Body of pancreas (tissue), 4 donors: ENCODE measurements at regions not wholly inside any gene's neighbourhood (a gene's known extent, or its start where the extent isn't known, plus 50 kb on each side); places are given as distances from the start of the nearest gene placed in this dataset.
A peak's percentile ranks its signal among the peaks of the same experiment; 100 is the strongest.

Source experiments
- ATAC-seq: fragments of 150-250 bp; one replicate; pipeline ENCODE4 v1.9.1; 2016
- DNase-seq, 4 donors: peaks; one replicate each; pipeline ENCODE4 v3.0.0-alpha.2; 2019
- H3K27ac ChIP-seq, 4 donors: fragments of 200-600 bp; sonication (generic); 1 replicate in 3 of 4; 2 replicates in 1 of 4; pipeline versions ENCODE4 v1.5.1 to v1.6.1; 2016 to 2019; ENCODE audit warnings: mild to moderate bottlenecking in 1 of 4, mixed read lengths in 1 of 4, moderate library complexity in 1 of 4
- H3K27me3 ChIP-seq, 2 donors: fragments of 200-600 bp; sonication (generic); one replicate each; pipeline ENCODE4 v1.6.0; 2016; ENCODE audit warnings: mild to moderate bottlenecking in 1 of 2
- H3K36me3 ChIP-seq, 2 donors: fragments of 200-600 bp; sonication (generic); replicated peaks in 1 of 2; 2 replicates each; pipeline ENCODE4 v1.5.1; 2016; ENCODE audit warnings: low read depth in 2 of 2; ENCODE audit not compliant: insufficient read depth in 1 of 2
- H3K4me1 ChIP-seq: fragments of 200-600 bp; sonication (generic); one replicate; pipeline ENCODE4 v1.6.0; 2016
- H3K4me3 ChIP-seq, 2 donors: fragments of 200-600 bp; sonication (generic); 1 replicate in 1 of 2; 2 replicates in 1 of 2; pipeline ENCODE4 v1.5.1; 2016 to 2019
- H3K9me3 ChIP-seq, 3 donors: fragments of 200-600 bp; sonication (generic); 1 replicate in 2 of 3; 2 replicates in 1 of 3; pipeline ENCODE4 v1.5.1; 2016
- CTCF ChIP-seq, 7 experiments: fragments of 450-650 bp in 4 of 7; fragments of 200-600 bp in 3 of 7; sonication (generic) in 3 of 7; IDR thresholded peaks; one replicate each; pipeline ENCODE4 v1.5.1; 2016 to 2019; ENCODE audit warnings: antibody characterized with exemption in 7 of 7
- POLR2A ChIP-seq, 3 donors: fragments of 450-650 bp; IDR thresholded peaks; one replicate each; pipeline ENCODE4 v1.6.1; 2016; ENCODE audit warnings: antibody characterized with exemption in 3 of 3, mild to moderate bottlenecking in 2 of 3
- WGBS, 2 donors: methylation state at CpG; one replicate each; pipeline ENCODE4 v1.1.5; 2017; 5-methylcytosine and 5-hydroxymethylcytosine counted together
- intact Hi-C: fragments of 100-400 bp; cut with DNase I; formaldehyde crosslinking; loops from one replicate; pipeline ENCODE4 v1.15.1; 2023

GRCh38 chr9:89755821-89756220 lies 151.0 kb downstream of the GADD45G start:
- WGBS, 2 donors: 45 to 47% methylated on average over 9 of the region's 9 CpGs
- Histone ChIP-seq H3K27me3 (no peaks in the 10 kb centered on the region), H3K27ac (no peak overlapping the region), H3K36me3 (no peaks in the 10 kb centered on the region), H3K4me3 (no peak overlapping the region), H3K4me1 (peaks cover 16% of the 10 kb centered on the region), H3K9me3 (no peaks in the 10 kb centered on the region)
- ATAC-seq: no peak
- no peak for TF ChIP-seq POLR2A (IDR thresholded peaks at IDR 0.05)
- TF ChIP-seq CTCF (IDR thresholded peaks at IDR 0.05): no peak
- intact Hi-C loops: loop anchor here (10.0 kb wide), 1 partner anchor 61 kb away; no protein-coding TSS in a partner anchor
- peak; percentile 50 to 81 (median 64) for DNase-seq

GRCh38 chr9:89756891-89757537 lies 152.2 kb downstream of the GADD45G start:
- Histone ChIP-seq H3K27ac (peak overlapping the region in 1 of 4 donors; percentile 13), H3K4me3 (no peak overlapping the region), H3K27me3 (no peaks in the 10 kb centered on the region), H3K4me1 (peaks cover 16% of the 10 kb centered on the region), H3K36me3 (no peaks in the 10 kb centered on the region), H3K9me3 (no peaks in the 10 kb centered on the region)
- intact Hi-C loops: loop anchor here (10.0 kb wide), 1 partner anchor 62 kb away; no protein-coding TSS in a partner anchor
- no peak for TF ChIP-seq CTCF (IDR thresholded peaks at IDR 0.05)
- TF ChIP-seq POLR2A (IDR thresholded peaks at IDR 0.05): no peak
- peak; percentile 45 to 64 (median 64) for DNase-seq
- peak; percentile 77 for ATAC-seq
- 43 to 45% methylated on average over 8 of the region's 8 CpGs for WGBS, 2 donors

- TF ChIP-seq POLR2A (IDR thresholded peaks at IDR 0.05) (no peak), CTCF (IDR thresholded peaks at IDR 0.05) (no peak)
- Histone ChIP-seq H3K4me3 (no peak overlapping the region), H3K36me3 (no peaks in the 10 kb centered on the region), H3K27me3 (no peaks in the 10 kb centered on the region), H3K9me3 (no peaks in the 10 kb centered on the region), H3K4me1 (peaks cover 16% of the 10 kb centered on the region), H3K27ac (no peak overlapping the region)
- no peak for ATAC-seq
- WGBS, 2 donors: 91% methylated on average over 9 to 12 of the region's 12 CpGs
- no peak for DNase-seq
- intact Hi-C loops: loop anchor here (10.0 kb wide), 1 partner anchor 63 kb away; no protein-coding TSS in a partner anchor
These were observed 153.1 kb downstream of the GADD45G start for GRCh38 chr9:89757776-89758528.

GRCh38 chr9:89759572-89759971 lies 154.8 kb downstream of the GADD45G start:
- Histone ChIP-seq H3K36me3 (no peaks in the 10 kb centered on the region), H3K4me1 (peaks cover 16% of the 10 kb centered on the region), H3K9me3 (no peaks in the 10 kb centered on the region), H3K27me3 (no peaks in the 10 kb centered on the region), H3K27ac (no peak overlapping the region), H3K4me3 (no peak overlapping the region)
- TF ChIP-seq CTCF (IDR thresholded peaks at IDR 0.05): no peak
- no peak for TF ChIP-seq POLR2A (IDR thresholded peaks at IDR 0.05)
- intact Hi-C loops: loop anchor here (10.0 kb wide), 1 partner anchor 65 kb away; no protein-coding TSS in a partner anchor
- DNase-seq (no peak), ATAC-seq (no peak)
- 76 to 80% methylated on average over 9 of the region's 9 CpGs for WGBS, 2 donors
